ENCODE measurements at regions not wholly inside any gene's neighbourhood (a gene's known extent, or its start where the extent isn't known, plus 50 kb on each side); places are given as distances from the start of the nearest gene placed in this dataset.

DNA sequence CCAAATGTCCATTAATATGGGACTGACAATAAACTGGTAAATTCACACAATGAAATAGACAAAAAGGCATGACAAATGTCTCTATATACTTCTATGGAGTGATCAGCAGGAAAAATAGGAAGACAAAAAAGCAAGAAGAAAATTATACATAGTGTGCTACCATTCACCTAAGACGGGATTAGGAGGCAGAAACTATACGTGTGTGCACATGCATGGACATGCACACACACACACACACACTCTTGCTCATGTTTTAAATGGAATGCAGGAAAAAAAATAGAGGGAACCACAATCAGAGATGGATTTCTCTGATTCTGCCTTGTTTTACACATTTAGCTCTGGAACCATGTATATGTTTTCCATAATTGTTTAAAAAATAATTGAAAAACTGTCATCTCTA lies 119.0 kb downstream of the ZFAND4 start:
- no peak overlapping the region for H3K4me3 ChIP-seq (ENCODE audit: low read depth, low read length)
- no peak for TF ChIP-seq CTCF (IDR thresholded peaks at IDR 0.05; ENCODE audit: insufficient read depth, low read depth, low read length)
- no peak for DNase-seq (ENCODE audit: low read depth)

- no peak for TF ChIP-seq CTCF (IDR thresholded peaks at IDR 0.05; ENCODE audit: insufficient read depth, low read depth, low read length)
- DNase-seq (ENCODE audit: low read depth): no peak
- no peak overlapping the region for H3K4me3 ChIP-seq (ENCODE audit: low read depth, low read length)
Measured at GRCh38 chr10:45553155-45553554, 119.4 kb downstream of the ZFAND4 start.

- no peak for DNase-seq (ENCODE audit: low read depth)
- TF ChIP-seq CTCF (IDR thresholded peaks at IDR 0.05; ENCODE audit: insufficient read depth, low read depth, low read length): no peak
- H3K4me3 ChIP-seq (ENCODE audit: low read depth, low read length): no peak overlapping the region
Measured at GRCh38 chr10:45552476-45552875, 120.1 kb downstream of the ZFAND4 start.

GRCh38 chr10:45550903-45551786 lies 121.4 kb downstream of the ZFAND4 start:
- no peak for DNase-seq (ENCODE audit: low read depth)
- H3K4me3 ChIP-seq (ENCODE audit: low read depth, low read length): no peak overlapping the region
- TF ChIP-seq CTCF (IDR thresholded peaks at IDR 0.05; ENCODE audit: insufficient read depth, low read depth, low read length): no peak

DNA sequence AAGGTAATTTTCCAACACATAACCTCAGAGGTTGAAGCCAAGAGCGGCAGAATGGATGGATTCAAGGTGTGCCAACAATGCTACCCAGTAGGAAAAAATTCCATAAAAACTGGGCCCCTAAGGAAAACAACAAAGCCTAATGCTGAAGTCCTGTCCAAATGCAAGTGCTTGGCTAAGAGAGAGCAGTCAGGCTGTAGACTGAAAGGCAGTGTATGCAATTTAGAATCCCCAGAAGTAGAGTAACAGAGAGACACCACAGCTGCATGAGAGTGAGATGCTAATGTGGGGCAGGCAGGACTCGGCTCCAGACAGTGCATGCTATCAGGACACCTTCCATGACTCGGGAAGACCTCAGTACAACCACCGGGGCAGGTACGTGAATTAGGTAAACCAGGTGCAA lies 124.5 kb downstream of the ZFAND4 start:
- no peak overlapping the region for H3K4me3 ChIP-seq (ENCODE audit: low read depth, low read length)
- no peak for DNase-seq (ENCODE audit: low read depth)
- TF ChIP-seq CTCF (IDR thresholded peaks at IDR 0.05; ENCODE audit: insufficient read depth, low read depth, low read length): no peak

GRCh38 chr10:45547207-45547606 lies 125.4 kb downstream of the ZFAND4 start:
- no peak for TF ChIP-seq CTCF (IDR thresholded peaks at IDR 0.05; ENCODE audit: insufficient read depth, low read depth, low read length)
- no peak for DNase-seq (ENCODE audit: low read depth)
- no peak overlapping the region for H3K4me3 ChIP-seq (ENCODE audit: low read depth, low read length)

DNA sequence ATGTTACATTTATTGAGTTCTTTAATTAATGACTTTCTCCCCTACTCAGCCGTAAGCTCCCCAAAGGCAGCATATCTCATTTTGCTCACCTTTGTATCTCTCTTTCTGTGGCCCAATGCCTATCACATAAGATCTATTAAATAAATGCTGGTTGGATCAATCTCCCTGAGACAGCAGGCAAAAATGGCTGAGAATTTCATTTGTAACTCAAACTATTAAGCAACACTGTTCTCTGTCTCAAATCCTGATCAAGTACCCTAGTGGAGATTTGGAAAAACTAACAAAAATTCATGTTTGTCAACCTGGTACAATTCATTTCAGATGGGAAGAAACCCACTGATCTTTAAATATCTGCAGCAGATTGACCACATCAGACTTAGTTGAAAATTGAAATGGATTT lies 127.4 kb downstream of the ZFAND4 start:
- TF ChIP-seq CTCF (IDR thresholded peaks at IDR 0.05; ENCODE audit: insufficient read depth, low read depth, low read length): no peak
- no peak overlapping the region for H3K4me3 ChIP-seq (ENCODE audit: low read depth, low read length)
- DNase-seq (ENCODE audit: low read depth): no peak
